Uterus (tissue), 2 donors: ENCODE measurements at regions not wholly inside any gene's neighbourhood (a gene's known extent, or its start where the extent isn't known, plus 50 kb on each side); places are given as distances from the start of the nearest gene placed in this dataset.

Experiments
- POLR2A ChIP-seq, 2 donors: fragments of 450-650 bp; IDR thresholded peaks; one replicate each; pipeline ENCODE4 v1.6.1; 2016; ENCODE audit warnings: antibody characterized with exemption in 2 of 2, mild to moderate bottlenecking in 1 of 2, moderate library complexity in 1 of 2
- TF ChIP-seq, protein P1 (sequence below), 4 experiments: fragments of 200-600 bp in 2 of 4; fragments of 450-650 bp in 2 of 4; sonication (generic) in 2 of 4; IDR thresholded peaks; one replicate each; pipeline ENCODE4 v1.5.1; 2016 to 2019; ENCODE audit warnings: antibody characterized with exemption in 4 of 4, mild to moderate bottlenecking in 2 of 4, moderate library complexity in 1 of 4

DNA sequence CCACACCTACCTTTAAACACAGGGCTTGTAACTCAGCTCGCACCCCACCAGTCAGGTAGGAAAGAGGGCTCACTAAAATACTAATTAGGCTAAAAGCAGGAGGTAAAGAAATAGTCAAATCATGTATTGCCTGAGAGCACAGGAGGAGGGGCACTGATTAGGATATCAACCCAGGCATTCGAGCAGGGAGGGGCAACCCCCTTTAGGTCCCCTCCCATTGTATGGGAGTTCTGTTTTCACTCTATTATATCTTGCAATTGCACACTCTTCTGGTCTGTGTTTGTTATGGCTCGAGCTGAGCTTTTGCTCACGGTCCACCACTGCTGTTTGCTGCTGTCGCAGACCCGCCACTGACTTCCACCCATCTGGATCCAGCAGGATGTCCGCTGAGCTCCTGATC, 657.2 kb downstream of the PRIM2 start:
- TF ChIP-seq, protein P1, sequence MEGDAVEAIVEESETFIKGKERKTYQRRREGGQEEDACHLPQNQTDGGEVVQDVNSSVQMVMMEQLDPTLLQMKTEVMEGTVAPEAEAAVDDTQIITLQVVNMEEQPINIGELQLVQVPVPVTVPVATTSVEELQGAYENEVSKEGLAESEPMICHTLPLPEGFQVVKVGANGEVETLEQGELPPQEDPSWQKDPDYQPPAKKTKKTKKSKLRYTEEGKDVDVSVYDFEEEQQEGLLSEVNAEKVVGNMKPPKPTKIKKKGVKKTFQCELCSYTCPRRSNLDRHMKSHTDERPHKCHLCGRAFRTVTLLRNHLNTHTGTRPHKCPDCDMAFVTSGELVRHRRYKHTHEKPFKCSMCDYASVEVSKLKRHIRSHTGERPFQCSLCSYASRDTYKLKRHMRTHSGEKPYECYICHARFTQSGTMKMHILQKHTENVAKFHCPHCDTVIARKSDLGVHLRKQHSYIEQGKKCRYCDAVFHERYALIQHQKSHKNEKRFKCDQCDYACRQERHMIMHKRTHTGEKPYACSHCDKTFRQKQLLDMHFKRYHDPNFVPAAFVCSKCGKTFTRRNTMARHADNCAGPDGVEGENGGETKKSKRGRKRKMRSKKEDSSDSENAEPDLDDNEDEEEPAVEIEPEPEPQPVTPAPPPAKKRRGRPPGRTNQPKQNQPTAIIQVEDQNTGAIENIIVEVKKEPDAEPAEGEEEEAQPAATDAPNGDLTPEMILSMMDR (IDR thresholded peaks at IDR 0.05) = no peak
- TF ChIP-seq POLR2A (IDR thresholded peaks at IDR 0.05) = no peak
